Urinary bladder (tissue), 3 donors: ENCODE measurements at regions not wholly inside any gene's neighbourhood (a gene's known extent, or its start where the extent isn't known, plus 50 kb on each side); places are given as distances from the start of the nearest gene placed in this dataset.

Experiments used
- DNase-seq: peaks from one replicate; pipeline ENCODE4 v3.0.0-alpha.2; 2015; ENCODE audit errors: extremely low spot score
- H3K27ac ChIP-seq: one replicate; pipeline ENCODE4 v1.5.1; 2013; ENCODE audit warnings: low read depth, mild to moderate bottlenecking, moderate library complexity
- H3K36me3 ChIP-seq: one replicate; pipeline ENCODE4 v1.6.1; 2013; ENCODE audit warnings: mild to moderate bottlenecking, moderate library complexity; ENCODE audit not compliant: insufficient read depth
- H3K4me1 ChIP-seq: one replicate; pipeline ENCODE4 v1.6.1; 2013; ENCODE audit warnings: mild to moderate bottlenecking, moderate library complexity; ENCODE audit not compliant: insufficient read depth
- H3K4me3 ChIP-seq: one replicate; pipeline ENCODE4 v1.5.1; 2013; ENCODE audit warnings: low read depth, low read length
- WGBS: extraction: QIAGEN DNeasy Blood & Tissue Kit; methylation state at CpG from one replicate; pipeline ENCODE4 v1.1.7; 2013; 5-methylcytosine and 5-hydroxymethylcytosine counted together
- donor health status: healthy with polysubstance abuse.
- donor health status: healthy.

DNA sequence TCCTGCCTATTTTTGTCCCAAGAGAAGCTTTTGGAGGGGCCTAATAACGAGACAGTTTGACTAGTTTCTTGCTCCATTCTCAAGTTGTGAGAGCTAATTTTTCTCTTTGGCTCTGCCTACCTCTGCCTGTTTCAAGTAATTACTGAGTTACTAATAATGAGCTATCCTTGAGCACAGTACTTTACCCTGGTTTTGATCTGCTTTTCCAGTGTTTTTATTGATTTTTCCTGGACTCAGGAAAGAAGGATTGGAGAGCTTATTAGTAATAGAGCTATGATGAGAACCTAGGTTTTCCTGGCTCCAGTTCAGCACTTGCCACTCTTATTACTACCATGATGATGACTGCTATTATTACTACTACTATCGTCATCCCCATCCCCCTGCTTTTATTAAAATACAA lies 106.7 kb downstream of the HS3ST3B1 start:
- Histone ChIP-seq H3K4me3 (no peak overlapping the region), H3K4me1 (no peaks in the 10 kb centered on the region), H3K27ac (no peak overlapping the region), H3K36me3 (no peaks in the 10 kb centered on the region)
- 80% methylated on average over 2 of the region's 2 CpGs for WGBS
- DNase-seq: no peak

DNA sequence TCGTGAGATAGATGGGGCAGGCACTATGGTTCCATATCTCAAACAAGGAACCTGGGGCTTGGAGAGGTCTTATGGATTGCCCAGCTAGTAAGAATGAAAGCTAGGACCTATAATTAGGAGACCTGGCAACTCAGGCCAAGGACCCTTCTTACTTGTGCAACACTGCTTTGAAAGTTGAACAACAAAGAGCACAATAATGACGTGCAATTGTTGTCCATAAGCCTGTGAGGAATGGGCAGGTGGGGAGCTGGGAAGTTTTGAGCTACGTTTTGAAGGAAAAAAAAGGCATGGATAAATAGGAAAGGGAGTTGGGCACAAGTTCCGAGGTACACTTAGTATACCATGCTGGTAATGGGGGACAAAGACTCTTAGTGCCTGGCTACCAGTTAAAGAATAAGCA lies 104.3 kb downstream of the HS3ST3B1 start:
- Histone ChIP-seq H3K27ac (no peak overlapping the region), H3K4me1 (no peaks in the 10 kb centered on the region), H3K4me3 (no peak overlapping the region), H3K36me3 (no peaks in the 10 kb centered on the region)
- 87% methylated on average over 4 of the region's 4 CpGs for WGBS
- no peak for DNase-seq
